ENCODE measurements at regions not wholly inside any gene's neighbourhood (a gene's known extent, or its start where the extent isn't known, plus 50 kb on each side); places are given as distances from the start of the nearest gene placed in this dataset.

GRCh38 chr2:41900101-41900577 is 147.7 kb upstream of the PKDCC start:
- TF ChIP-seq EP300 (IDR thresholded peaks at IDR 0.05) = no peak
- no peak for TF ChIP-seq POLR2A (IDR thresholded peaks at IDR 0.05)
- no peak for TF ChIP-seq CTCF (IDR thresholded peaks at IDR 0.05)
- H3K27ac ChIP-seq = no peak overlapping the region

GRCh38 chr2:41902897-41903296 is 144.9 kb upstream of the PKDCC start:
- Histone ChIP-seq H3K4me3 (no peak overlapping the region), H3K36me3 (no peaks in the 10 kb centered on the region), H3K9me3 (no peaks in the 10 kb centered on the region), H3K27me3 (no peaks in the 10 kb centered on the region), H3K27ac (no peak overlapping the region), H3K4me1 (peaks cover 0 to 18% (median 0%) of the 10 kb centered on the region in 4 donors)
- WGBS, 2 donors = 95 to 98% methylated on average over 2 of the region's 2 CpGs
- TF ChIP-seq POLR2A (IDR thresholded peaks at IDR 0.05) (no peak), EP300 (IDR thresholded peaks at IDR 0.05) (no peak), POLR2AphosphoS5 (IDR thresholded peaks at IDR 0.05) (no peak), CTCF (IDR thresholded peaks at IDR 0.05) (no peak)
- DNase-seq = no peak
- intact Hi-C loops (cut with DNase I) = no loop called here

More at GRCh38 chr2:41900101-41900577, 147.7 kb upstream of the PKDCC start:
- no peak for DNase-seq
- Histone ChIP-seq H3K36me3 (no peaks in the 10 kb centered on the region), H3K27me3 (no peaks in the 10 kb centered on the region), H3K9me3 (no peaks in the 10 kb centered on the region), H3K4me1 (peaks cover 0 to 23% (median 16%) of the 10 kb centered on the region in 4 donors), H3K4me3 (no peak overlapping the region)
- intact Hi-C loops (cut with DNase I) = no loop called here
- 72 to 79% methylated on average over 1 of the region's 1 CpG for WGBS, 2 donors

GRCh38 chr2:41903474-41904135 is 144.2 kb upstream of the PKDCC start:
- no peaks in the 10 kb centered on the region for H3K9me3 ChIP-seq
- no peak overlapping the region for H3K4me3 ChIP-seq
- H3K4me1 ChIP-seq = peaks cover 0 to 18% (median 0%) of the 10 kb centered on the region in 4 donors
- TF ChIP-seq EP300 (IDR thresholded peaks at IDR 0.05) (no peak), POLR2AphosphoS5 (IDR thresholded peaks at IDR 0.05) (no peak), CTCF (IDR thresholded peaks at IDR 0.05) (no peak), POLR2A (IDR thresholded peaks at IDR 0.05) (no peak)
- DNase-seq = no peak
- H3K36me3 ChIP-seq = no peaks in the 10 kb centered on the region
- intact Hi-C loops (cut with DNase I) = no loop called here
- H3K27me3 ChIP-seq = no peaks in the 10 kb centered on the region
- no peak overlapping the region for H3K27ac ChIP-seq

- no peak for TF ChIP-seq POLR2AphosphoS5 (IDR thresholded peaks at IDR 0.05)
- no peak for TF ChIP-seq POLR2A (IDR thresholded peaks at IDR 0.05)
- no peak for TF ChIP-seq CTCF (IDR thresholded peaks at IDR 0.05)
- TF ChIP-seq EP300 (IDR thresholded peaks at IDR 0.05) = no peak
- WGBS, 2 donors = 81 to 96% methylated on average over 2 of the region's 2 CpGs
Measured at GRCh38 chr2:41904459-41904858, 143.4 kb upstream of the PKDCC start.

More at GRCh38 chr2:41904459-41904858, 143.4 kb upstream of the PKDCC start:
- DNase-seq = no peak
- H3K27me3 ChIP-seq = no peaks in the 10 kb centered on the region
- intact Hi-C loops (cut with DNase I) = no loop called here
- no peak overlapping the region for H3K4me3 ChIP-seq
- no peaks in the 10 kb centered on the region for H3K9me3 ChIP-seq
- peaks cover 0 to 18% (median 0%) of the 10 kb centered on the region in 4 donors for H3K4me1 ChIP-seq
- H3K36me3 ChIP-seq = no peaks in the 10 kb centered on the region
- H3K27ac ChIP-seq = no peak overlapping the region

Data from sigmoid colon (tissue), 6 donors.